Progenitor cell of endocrine pancreas (in vitro differentiated cells): ENCODE measurements at regions not wholly inside any gene's neighbourhood (a gene's known extent, or its start where the extent isn't known, plus 50 kb on each side); places are given as distances from the start of the nearest gene placed in this dataset.

Experiments used
- DNase-seq: peaks from one replicate; pipeline ENCODE4 v3.0.0; 2021; ENCODE audit warnings: low spot score; ENCODE audit not compliant: unreplicated experiment
- H3K27ac Mint-ChIP-seq: 2 replicates; pipeline ENCODE4 v1.8.0; 2021; ENCODE audit warnings: mild to moderate bottlenecking, moderate library complexity, mixed read lengths
- H3K27me3 Mint-ChIP-seq: 2 replicates; pipeline ENCODE4 v1.8.0; 2021; ENCODE audit warnings: mixed read lengths
- H3K36me3 Mint-ChIP-seq: 2 replicates; pipeline ENCODE4 v1.8.0; 2022; ENCODE audit warnings: mixed read lengths; ENCODE audit not compliant: insufficient read depth
- H3K4me1 Mint-ChIP-seq: 2 replicates; pipeline ENCODE4 v1.8.0; 2021; ENCODE audit warnings: low read depth, mixed read lengths
- H3K4me3 Mint-ChIP-seq: 2 replicates; pipeline ENCODE4 v1.8.0; 2021; ENCODE audit warnings: low read depth, mild to moderate bottlenecking, moderate library complexity, mixed read lengths
- H3K9me3 Mint-ChIP-seq: 2 replicates; pipeline ENCODE4 v1.8.0; 2021; ENCODE audit warnings: low read depth, mixed read lengths
- TF ChIP-seq, protein P1 (sequence below): fragments of 200-600 bp; sonication (generic); IDR thresholded peaks from one replicate; pipeline ENCODE4 v1.5.0; 2021; ENCODE audit warnings: antibody characterized with exemption, mild to moderate bottlenecking; ENCODE audit not compliant: unreplicated experiment

DNA sequence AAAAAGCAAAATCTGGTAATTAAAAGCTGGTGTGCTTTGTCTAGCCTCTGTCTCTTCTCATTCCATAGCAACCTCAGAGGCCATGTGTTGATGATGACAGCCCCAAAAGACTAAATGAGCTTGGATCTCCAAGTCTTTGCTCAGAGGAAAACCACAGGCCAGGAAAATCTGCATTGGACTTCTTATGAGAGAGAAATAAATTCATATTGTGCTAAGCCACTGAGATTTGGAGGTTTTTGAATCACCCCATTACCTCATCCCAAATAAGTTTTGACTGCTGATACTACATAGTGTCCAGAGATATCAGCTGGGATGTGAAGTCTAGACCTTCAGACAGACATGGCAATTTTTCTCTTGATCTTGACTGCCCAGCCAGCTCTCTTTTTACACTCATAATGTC is 178.6 kb upstream of the DIPK2B start:
- no peak for DNase-seq
- peaks cover 42% of the 10 kb centered on the region for H3K9me3 Mint-ChIP-seq
- H3K36me3 Mint-ChIP-seq: peaks cover 2% of the 10 kb centered on the region
- no peak overlapping the region for H3K4me3 Mint-ChIP-seq
- H3K4me1 Mint-ChIP-seq: no peaks in the 10 kb centered on the region
- TF ChIP-seq, protein P1, sequence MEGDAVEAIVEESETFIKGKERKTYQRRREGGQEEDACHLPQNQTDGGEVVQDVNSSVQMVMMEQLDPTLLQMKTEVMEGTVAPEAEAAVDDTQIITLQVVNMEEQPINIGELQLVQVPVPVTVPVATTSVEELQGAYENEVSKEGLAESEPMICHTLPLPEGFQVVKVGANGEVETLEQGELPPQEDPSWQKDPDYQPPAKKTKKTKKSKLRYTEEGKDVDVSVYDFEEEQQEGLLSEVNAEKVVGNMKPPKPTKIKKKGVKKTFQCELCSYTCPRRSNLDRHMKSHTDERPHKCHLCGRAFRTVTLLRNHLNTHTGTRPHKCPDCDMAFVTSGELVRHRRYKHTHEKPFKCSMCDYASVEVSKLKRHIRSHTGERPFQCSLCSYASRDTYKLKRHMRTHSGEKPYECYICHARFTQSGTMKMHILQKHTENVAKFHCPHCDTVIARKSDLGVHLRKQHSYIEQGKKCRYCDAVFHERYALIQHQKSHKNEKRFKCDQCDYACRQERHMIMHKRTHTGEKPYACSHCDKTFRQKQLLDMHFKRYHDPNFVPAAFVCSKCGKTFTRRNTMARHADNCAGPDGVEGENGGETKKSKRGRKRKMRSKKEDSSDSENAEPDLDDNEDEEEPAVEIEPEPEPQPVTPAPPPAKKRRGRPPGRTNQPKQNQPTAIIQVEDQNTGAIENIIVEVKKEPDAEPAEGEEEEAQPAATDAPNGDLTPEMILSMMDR: no peak
- H3K27me3 Mint-ChIP-seq: no peaks in the 10 kb centered on the region
- no peak overlapping the region for H3K27ac Mint-ChIP-seq

DNA sequence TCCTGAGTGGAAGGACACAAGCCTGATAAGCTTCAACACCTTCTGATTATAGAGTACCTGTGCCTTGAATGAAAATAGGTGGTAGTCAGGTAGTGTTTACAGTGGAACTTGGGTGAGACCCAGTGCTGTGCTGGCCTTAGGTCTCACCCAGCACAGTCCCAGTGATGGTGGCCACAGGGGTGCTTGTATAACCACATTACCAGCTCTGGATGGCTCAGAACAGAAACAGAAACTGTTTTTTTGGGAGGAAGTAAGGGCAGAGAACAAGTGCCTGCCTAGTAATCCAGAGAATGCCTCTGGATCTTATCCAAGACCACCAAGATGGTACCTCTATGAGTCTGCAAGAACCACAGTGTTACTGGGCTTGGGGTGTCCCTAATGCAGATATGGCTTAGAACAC is 171.5 kb upstream of the DIPK2B start:
- Mint-ChIP-seq H3K9me3 (peaks cover 73% of the 10 kb centered on the region), H3K4me1 (no peaks in the 10 kb centered on the region), H3K27ac (no peak overlapping the region), H3K27me3 (no peaks in the 10 kb centered on the region), H3K36me3 (peaks cover 5% of the 10 kb centered on the region), H3K4me3 (no peak overlapping the region)
- TF ChIP-seq, protein P1: no peak
- DNase-seq: no peak

DNA sequence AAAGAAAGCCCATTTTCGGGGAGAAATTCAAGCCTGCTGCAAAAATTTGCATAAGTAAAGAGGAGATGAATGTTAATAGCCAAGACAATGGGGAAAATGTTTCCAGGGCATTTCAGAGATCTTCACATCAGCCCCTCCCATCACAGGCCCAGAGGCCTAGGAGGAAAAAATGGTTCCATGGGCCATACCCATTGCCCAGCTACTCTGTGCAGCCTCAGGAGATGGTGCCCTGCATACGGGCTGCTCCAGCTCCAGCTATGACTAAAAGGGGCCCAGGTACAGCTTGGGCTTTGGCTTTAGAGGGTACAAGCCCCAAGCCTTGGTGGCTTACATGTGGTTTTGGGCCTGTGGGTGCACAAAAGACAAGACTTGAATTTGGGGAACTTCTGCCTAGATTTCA is 168.0 kb upstream of the DIPK2B start:
- no peaks in the 10 kb centered on the region for H3K4me1 Mint-ChIP-seq
- H3K9me3 Mint-ChIP-seq: peaks cover 59% of the 10 kb centered on the region
- H3K27me3 Mint-ChIP-seq: no peaks in the 10 kb centered on the region
- H3K4me3 Mint-ChIP-seq: no peak overlapping the region
- no peak for DNase-seq
- TF ChIP-seq, protein P1: no peak
- no peak overlapping the region for H3K27ac Mint-ChIP-seq
- peaks cover 4% of the 10 kb centered on the region for H3K36me3 Mint-ChIP-seq

DNA sequence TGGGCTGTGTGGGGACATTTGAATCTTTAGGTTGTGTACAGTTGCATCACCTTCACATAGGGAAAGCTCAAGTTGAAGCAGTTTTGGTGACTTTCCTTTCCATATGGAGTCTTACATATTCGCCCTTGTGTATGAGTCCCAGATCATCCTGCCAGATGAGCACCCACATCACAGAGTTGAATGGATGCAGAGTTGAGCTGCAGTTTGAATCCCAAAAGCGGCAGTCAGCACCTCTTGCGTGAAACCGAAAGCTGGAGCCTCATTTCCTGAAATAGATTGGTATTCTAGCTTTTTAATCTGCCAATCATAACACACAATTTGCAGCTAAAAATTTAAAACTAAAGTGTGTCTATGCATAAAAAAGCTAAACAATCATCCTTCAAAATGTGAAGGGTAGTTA is 162.9 kb upstream of the DIPK2B start:
- H3K4me3 Mint-ChIP-seq: no peak overlapping the region
- TF ChIP-seq, protein P1: no peak
- no peak overlapping the region for H3K27ac Mint-ChIP-seq
- no peaks in the 10 kb centered on the region for H3K4me1 Mint-ChIP-seq
- H3K27me3 Mint-ChIP-seq: no peaks in the 10 kb centered on the region
- DNase-seq: no peak
- H3K9me3 Mint-ChIP-seq: peaks cover 41% of the 10 kb centered on the region
- H3K36me3 Mint-ChIP-seq: peaks cover 4% of the 10 kb centered on the region

DNA sequence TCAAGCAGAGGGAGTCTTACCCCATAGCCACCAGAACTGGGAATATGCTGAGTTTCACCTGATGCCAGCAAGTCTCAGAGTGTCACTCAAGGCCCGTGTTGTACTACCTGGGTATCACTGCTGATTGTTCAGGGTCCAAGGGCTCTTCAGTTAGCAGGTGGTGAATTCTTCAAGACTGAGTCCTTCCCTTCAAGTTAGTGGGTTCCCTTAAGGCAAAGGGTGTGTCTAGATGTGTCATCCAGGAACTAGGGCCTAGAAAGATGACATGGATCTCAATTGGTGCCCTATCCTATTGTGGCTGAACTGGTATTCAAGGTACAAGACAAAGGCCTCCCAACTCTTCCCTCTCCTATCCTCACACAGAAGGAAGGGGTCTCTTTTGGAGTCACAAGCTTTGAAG is 159.9 kb upstream of the DIPK2B start:
- H3K4me3 Mint-ChIP-seq: no peak overlapping the region
- no peaks in the 10 kb centered on the region for H3K4me1 Mint-ChIP-seq
- no peaks in the 10 kb centered on the region for H3K27me3 Mint-ChIP-seq
- TF ChIP-seq, protein P1: no peak
- no peak overlapping the region for H3K27ac Mint-ChIP-seq
- DNase-seq: no peak
- H3K9me3 Mint-ChIP-seq: peaks cover 40% of the 10 kb centered on the region
- no peaks in the 10 kb centered on the region for H3K36me3 Mint-ChIP-seq
